ENCODE measurements at regions not wholly inside any gene's neighbourhood (a gene's known extent, or its start where the extent isn't known, plus 50 kb on each side); places are given as distances from the start of the nearest gene placed in this dataset.

- TF ChIP-seq ESRRG (CRISPR knock-in tag; IDR thresholded peaks at IDR 0.05) (no peak), ZNF8 (CRISPR knock-in tag; IDR thresholded peaks at IDR 0.05) (no peak)
These were observed 503.2 kb downstream of the SH2D4B start for GRCh38 chr10:81040940-81041339.
